HepG2 (cell line): ENCODE measurements at regions not wholly inside any gene's neighbourhood (a gene's known extent, or its start where the extent isn't known, plus 50 kb on each side); places are given as distances from the start of the nearest gene placed in this dataset.

ENCODE experiments used
- CBX2 ChIP-seq, 2 experiments: fragments of 200-600 bp in 1 of 2; sonication (generic); formaldehyde crosslinking in 1 of 2; IDR thresholded peaks; 2 replicates each; pipeline versions ENCODE4 v1.7.0 to v1.8.1; 2018 to 2022; ENCODE audit warnings: low read depth in 2 of 2, low read length in 1 of 2, mild to moderate bottlenecking in 1 of 2, missing genetic modification reagents in 1 of 2
- HOXA5 ChIP-seq: sonication (generic); formaldehyde crosslinking; IDR thresholded peaks from 2 replicates; pipeline ENCODE4 v1.4.0; 2020; ENCODE audit warnings: missing genetic modification reagents
- SRSF1 ChIP-seq: fragments of 200-400 bp; formaldehyde crosslinking; optimal IDR thresholded peaks from 2 replicates; pipeline ENCODE3; 2017; ENCODE audit warnings: mild to moderate bottlenecking, low read depth, low read length, moderate library complexity
- XRCC5 ChIP-seq: fragments of 200-400 bp; formaldehyde crosslinking; optimal IDR thresholded peaks from 2 replicates; pipeline ENCODE3; 2017; ENCODE audit warnings: mild to moderate bottlenecking, low read length
- ZGPAT ChIP-seq: IDR thresholded peaks from 2 replicates; pipeline ENCODE4 v1.6.1; 2016; ENCODE audit warnings: mild to moderate bottlenecking
- ZNF24 ChIP-seq: fragments of 450-650 bp; IDR thresholded peaks from 2 replicates; pipeline ENCODE4 v1.6.1; 2017; ENCODE audit warnings: antibody characterized with exemption, mild to moderate bottlenecking

DNA sequence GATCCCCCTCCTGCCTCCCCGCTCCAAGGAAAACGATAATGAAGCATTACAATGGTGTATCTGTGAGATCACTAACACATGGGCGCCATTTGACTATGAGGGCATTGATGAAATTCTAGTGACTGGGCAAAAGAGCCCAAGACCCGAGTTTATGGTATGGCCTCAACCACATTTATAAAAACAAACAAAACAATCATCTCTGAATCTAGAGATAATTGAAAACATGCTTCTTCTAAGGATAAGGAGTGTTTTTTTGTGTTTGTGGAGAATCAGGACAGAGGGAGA is 100.9 kb upstream of the SEMA6A start:
- TF ChIP-seq SRSF1 (no peak), XRCC5 (no peak), CBX2 (IDR thresholded peaks at IDR 0.05; ENCODE audit: low read depth, low read length) (no peak), CBX2 (CRISPR knock-in tag; IDR thresholded peaks at IDR 0.05; ENCODE audit: low read depth) (no peak), ZNF24 (no peak), ZGPAT (CRISPR knock-in tag) (no peak), HOXA5 (CRISPR knock-in tag) (no peak)
